Fibroblast of skin of right quadriceps (primary cell): ENCODE measurements at regions not wholly inside any gene's neighbourhood (a gene's known extent, or its start where the extent isn't known, plus 50 kb on each side); places are given as distances from the start of the nearest gene placed in this dataset.
"Not testable (repeated sequence)": the region's sequence is repeated elsewhere in the genome, so short reads cannot be mapped to it uniquely, and the experiment has no call there.

Source experiments
- DNase-seq: peaks from one replicate; pipeline ENCODE4 v3.0.0-alpha.2; 2013

DNA sequence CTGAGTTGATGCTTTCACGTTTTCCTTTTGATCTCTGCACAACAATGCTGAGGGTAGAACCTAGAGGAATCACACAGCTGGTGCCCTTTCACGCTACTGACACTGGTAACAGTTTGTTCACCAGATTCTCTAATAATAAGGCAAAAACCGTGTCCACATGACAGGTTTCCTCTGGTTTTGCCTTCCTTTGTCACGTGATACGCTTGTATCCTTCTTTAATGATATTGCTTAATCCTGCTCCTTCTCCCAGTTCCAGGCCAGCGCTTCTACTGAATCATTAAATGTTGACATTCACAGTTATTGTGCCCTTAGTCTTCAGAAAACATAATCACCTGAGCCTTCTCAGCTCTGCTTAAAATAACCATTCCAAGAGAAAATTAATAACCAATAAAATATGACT is 978.2 kb upstream of the NCAM2 start:
- DNase-seq: no peak

DNA sequence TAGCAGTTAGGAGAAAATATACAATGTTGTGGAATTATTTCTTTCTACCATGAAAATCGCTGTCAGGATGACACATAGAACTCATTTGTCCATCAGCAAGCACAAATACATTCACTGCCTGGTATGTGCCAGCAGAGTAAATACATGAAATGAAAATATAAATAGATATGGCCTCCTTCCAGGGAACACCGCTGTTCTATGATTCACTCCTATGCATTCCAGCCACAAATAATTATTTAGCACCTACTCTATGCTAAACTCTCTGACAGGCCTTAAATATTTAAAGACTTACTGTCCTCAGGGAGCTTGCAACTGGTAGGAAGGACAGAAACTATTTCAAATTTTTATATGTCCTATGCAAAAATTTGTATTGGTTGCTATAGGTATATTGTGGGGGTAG is 975.0 kb upstream of the NCAM2 start:
- DNase-seq: no peak

DNA sequence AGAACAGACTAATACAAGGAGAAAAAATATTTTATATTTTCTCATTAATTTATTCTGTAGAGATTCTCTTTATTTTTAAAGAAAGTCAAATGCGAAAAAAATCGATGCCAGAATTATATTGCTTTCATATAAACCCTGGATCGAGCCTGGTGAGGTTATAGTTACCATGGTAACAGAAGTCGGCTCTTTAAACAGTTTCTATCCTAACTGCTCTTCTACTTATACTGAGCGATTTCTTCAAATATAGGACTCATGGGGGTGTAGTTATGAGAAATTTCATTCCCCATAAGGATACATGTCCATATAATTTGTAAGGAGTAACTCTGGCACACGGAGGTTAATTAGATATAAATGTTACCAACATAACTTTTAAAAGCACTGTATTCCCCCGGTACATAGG is 973.5 kb upstream of the NCAM2 start:
- DNase-seq: no peak

DNA sequence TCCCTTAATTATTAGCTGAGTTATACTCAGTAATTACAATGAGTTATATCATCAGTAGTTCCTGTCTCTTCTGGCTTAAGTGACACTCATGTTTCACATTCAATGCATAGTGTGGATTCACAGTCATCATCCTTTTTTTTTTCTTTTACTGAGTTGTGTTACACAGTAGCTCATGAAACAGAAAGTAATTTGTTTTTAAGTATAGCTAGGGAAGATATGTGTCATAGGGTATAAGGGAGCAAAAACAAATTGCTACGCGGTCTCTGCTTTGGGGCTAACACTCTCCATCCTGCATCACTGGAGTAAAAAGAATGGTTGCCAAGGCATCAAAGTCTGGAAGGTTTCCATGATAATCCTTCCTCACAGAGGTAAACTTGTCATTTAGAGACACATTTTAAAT is 971.7 kb upstream of the NCAM2 start:
- no peak for DNase-seq

DNA sequence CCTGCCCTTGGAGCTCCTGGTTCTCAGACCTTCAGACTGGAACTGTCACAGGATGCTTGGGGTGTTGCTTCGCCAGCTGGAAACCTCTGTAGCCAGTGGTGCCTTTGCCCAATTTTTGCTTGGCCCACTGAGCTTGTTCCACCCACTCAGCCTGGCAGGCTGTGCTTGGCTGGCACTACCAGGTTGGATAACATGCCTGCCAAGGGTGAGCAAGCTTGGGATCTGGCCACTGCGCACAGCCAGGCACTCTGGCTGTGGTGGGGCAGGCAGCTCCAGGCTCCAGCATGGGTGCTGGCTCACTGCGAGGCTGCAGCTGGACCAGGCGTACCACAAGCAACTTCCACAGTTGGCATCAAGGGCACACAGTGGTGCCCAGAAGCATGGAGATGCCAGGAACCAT is 967.8 kb upstream of the NCAM2 start:
- no peak for DNase-seq

DNA sequence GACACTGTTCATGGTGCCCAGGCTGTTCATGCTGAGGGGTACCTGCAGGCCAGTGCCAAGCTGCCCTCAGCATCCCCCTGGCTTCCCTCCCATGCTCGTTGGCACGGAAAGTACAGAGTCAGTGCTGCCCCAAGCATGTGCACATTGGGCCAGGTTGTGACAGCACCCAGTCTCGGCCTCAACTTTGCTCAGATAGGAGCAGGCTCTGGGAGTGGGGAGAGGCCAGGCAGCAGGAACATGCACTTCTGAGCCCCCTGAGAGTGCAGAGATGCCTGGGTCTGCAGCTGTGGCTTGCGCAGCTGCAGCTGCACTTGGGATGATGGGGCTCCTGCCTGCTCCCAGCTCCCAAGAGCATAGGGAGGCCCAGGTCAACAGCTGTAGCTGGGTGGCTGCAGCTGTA is 966.4 kb upstream of the NCAM2 start:
- no peak for DNase-seq

DNA sequence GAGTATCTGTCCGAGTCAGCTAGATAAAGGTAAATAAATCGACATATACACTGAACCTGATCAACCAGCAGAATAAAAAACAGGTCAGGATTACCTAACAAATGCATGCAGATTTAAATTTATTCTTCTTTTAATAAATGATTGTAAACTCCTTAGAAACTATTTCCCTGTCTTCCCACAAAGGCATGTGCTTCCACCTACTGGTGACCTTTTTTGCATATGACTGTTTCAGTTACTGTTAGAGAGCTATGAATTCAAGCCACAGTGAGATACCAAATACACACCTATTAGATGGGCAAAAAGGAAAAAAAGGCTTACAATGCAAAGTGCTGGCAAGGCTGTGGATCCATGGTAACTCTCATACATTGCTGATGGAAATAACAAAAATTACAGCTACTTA is 957.4 kb upstream of the NCAM2 start:
- no peak for DNase-seq

DNA sequence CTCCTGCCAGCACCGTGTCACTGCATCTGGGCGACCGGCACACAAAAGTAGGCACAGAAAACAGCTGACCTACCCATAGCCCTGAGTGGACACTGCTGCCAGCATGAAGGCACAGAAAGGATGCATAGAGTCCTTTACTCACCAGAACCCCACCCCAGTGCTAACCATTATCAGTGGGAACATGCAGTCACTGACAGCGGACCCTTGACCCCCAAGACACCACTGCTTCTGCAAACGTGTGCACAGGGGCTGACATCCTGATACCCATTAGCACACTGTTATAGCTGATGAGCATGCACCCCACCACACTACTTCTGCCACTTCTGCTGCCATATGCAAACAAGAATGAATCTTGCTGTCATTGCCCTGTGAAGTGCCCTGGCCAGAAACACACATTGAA is 953.0 kb upstream of the NCAM2 start:
- no peak for DNase-seq

DNA sequence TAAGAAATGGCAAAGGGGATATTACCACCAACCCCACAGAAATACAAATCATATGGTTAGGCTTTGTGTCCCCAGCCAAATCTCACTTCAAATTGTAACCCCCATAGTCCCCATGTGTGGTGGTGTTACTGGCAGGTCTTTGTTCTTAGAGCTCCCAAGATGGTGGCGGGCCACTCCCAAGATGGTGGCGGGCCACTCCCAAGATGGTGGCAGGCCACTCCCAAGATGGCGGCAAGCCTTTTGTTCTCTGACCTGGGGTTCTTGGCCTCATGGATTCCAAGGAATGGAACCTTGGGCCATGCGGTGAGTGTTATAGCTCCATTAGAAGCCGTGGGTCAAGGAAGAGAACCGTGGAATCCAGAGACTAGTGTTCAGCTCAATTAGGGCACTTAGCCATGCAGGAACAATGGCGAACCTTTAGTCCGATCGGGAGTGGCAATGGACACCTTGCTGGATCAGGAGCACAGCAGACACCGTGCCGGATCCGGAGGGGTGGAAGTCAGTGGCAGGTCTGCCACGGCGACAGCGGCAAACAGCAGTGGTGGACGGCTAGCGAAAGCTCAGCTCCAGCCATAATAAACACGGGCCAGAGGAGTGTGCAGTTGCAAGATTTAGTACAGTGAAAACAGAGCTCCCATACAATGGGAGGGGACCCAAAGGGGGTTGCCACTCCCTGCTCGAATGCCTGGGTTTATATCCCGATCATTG is 949.9 kb upstream of the NCAM2 start:
- not testable (repeated sequence) for DNase-seq

DNA sequence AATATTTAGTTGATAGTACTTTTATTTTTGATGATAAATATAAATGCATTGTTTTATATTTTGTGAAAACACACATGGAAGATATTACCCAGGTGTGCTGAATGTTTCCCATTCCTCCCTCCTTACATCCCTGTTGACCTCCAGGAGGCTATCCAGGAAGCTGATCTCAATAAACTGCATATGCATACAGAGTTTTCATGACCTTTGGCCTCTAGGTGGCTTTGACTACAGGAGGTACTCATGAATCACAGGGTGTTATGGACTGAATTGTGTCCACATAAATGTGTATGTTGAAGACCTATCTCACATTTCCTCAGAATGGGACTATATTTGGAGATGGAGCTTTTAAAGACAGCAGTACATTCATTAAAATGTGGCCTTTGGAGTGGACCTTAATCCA is 914.9 kb upstream of the NCAM2 start:
- no peak for DNase-seq

DNA sequence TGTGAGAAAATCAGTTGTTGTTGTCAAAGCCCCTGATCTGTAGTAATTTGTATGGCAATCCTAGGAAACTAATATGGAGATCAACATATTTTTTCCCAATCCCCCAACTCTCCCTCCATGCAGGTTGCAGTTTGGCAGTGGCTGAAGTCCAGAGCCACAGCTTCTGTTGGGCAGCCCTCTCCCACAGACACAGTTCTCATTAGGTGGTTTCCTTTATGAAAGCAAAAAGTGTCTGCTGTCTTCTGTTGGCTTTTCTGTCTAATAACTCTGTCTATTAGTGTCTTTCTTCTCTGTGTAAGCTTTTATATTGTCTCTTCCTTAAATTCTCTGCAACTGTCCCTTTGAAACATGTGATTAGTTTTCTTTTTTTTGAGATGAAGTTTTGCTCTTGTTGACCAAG is 914.3 kb upstream of the NCAM2 start:
- DNase-seq: no peak

DNA sequence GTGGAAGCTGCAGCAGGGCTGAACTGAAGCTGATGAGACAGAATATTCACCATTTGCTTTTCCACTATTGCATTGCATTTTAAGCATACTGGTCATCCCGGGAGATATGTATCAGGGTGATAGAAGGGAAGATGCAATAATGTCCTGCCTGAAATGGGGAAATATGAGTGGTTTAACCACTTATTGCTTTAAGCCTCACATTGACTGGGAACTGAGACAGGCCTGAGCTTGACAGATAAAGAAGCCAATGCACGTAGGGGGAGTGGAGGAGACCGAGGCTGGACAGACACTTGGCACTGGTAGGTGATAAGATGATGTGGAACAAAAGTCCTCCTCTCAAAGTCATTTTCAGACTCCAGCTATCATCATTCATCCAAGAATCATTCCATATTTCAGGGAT is 911.7 kb upstream of the NCAM2 start:
- no peak for DNase-seq

DNA sequence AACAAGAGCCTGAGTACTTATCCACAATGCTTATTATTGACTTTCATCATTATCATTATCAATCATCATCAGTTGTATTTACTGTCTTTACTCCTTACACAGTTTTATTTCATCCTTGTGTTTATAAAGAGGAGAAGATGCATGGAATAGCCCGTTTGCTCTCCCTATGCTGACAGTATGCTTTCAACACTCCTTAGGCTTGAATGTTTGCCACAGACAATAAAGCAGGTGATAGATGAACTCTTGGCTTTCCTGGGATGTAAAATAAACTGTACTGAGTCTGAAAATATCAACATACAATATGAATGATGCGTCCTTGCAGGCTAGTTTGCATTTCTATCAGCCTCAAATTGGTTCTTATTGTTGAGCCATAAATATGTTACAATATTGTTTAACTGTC is 891.8 kb upstream of the NCAM2 start:
- DNase-seq: no peak

DNA sequence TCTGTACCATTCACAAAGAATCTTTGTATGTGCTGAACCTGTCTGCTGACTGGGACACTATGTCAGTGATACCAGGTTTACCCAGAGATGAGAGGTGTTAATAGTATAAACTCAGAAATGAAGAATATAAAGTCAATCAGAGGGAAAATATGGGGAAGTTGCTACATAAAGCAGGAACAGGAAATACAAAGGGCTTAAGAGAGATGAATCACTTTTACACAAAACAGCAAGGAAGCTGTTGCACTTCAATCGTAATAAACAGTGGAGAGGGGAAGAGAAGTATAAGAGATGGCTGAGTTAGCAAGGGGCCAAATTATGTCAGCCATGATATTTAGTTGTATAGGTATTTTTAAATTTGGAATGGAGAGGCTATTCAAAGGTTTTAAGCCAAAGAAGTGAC is 890.2 kb upstream of the NCAM2 start:
- DNase-seq: no peak

DNA sequence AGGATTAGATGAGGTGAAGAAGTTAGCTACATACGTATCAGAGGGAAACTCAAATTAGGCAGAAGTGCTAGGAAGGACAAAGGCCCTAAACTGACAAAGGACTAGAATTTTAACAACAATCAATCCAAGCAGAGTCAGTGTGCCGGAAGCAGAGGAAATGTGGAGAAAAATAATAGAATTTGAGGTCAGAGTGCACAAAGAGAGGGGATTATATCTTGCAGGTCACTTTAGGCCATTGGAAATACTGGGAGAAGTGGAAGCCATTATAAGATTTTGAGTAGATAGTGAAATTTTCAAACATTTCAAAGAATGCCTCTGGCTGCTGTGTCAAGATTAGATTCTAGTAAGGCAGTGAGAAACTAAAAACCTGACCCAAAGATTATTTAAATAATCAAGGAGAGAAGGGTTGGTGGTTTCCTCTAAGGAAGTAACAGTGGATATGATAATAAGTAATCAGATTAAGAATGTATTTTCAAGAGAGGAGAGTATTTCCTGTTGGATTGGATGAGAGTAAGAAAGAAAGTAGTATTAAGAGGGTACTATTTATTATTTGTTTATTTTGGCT is 889.2 kb upstream of the NCAM2 start:
- no peak for DNase-seq

DNA sequence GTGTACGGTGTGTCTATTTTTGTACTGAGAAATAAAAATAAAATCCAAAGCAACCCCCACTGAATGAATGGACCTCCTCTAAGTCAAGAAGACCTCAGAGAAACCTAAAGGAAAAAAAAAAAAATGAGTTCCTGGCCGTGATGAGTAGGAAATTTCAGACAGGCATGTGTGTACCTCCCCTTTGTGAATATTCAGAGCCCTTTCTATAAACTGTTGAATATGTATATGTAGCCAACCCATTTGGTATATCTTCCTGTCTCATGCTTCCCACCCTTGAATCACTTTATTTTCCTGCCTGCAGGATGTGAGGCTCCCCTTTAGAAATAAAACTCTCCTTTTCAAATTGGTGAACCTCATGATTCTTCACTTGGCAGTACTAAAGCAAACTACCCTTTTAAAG is 887.8 kb upstream of the NCAM2 start:
- DNase-seq: no peak

DNA sequence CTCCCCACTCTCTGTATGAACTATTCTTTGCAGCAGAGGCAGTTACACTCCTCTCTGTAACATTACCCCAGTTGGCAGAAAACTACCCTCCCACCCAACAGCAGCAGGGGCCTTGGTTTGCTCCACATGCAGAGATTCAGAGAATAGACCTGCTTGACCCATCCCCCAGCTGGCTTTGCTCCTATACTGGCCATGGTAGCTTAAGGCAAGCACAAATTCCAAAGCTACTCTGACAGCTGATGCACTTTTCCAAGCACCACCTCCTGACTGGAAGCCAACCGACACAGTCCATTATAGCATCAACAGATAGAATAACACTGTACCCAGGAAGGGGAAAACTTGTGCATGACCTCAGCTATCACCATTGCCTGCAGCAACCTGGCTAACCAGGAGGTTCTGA is 846.5 kb upstream of the NCAM2 start:
- DNase-seq: no peak

DNA sequence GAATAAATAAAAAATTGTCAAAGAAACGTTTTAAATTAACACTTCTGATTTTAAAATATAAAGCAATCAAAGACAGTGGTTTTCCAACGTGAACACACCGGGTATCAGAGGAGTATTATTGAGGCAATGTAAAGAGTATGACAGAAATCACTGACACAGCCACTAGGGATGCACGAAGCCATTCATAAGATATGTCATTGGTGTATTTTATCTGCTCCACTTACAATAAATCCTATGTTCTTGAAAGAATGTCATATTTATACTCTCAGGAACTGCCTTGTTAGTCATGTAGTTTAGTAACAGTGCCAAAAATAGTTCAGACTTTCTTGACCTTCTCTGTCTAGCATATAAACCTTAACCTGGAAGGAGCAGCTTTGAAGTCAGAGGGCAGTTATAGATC is 835.0 kb upstream of the NCAM2 start:
- DNase-seq: no peak

DNA sequence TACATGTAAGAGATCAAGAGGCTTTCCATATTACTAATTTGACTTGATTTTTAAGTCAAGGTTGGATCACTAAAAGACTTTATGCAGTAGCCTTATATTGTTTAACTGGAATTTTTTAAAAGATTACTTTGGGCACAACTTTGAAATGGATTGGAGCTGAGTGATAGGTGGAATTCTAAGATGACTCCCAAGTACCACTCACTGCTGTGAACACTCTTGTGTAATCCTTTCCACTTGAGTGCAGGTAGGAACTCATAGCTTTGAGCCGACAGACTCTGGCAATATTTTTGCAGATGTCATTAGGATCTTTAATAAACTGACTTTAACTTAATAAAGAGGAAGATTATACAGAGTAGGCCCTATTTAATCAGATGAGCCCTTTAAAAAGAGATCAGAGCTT is 831.1 kb upstream of the NCAM2 start:
- no peak for DNase-seq

DNA sequence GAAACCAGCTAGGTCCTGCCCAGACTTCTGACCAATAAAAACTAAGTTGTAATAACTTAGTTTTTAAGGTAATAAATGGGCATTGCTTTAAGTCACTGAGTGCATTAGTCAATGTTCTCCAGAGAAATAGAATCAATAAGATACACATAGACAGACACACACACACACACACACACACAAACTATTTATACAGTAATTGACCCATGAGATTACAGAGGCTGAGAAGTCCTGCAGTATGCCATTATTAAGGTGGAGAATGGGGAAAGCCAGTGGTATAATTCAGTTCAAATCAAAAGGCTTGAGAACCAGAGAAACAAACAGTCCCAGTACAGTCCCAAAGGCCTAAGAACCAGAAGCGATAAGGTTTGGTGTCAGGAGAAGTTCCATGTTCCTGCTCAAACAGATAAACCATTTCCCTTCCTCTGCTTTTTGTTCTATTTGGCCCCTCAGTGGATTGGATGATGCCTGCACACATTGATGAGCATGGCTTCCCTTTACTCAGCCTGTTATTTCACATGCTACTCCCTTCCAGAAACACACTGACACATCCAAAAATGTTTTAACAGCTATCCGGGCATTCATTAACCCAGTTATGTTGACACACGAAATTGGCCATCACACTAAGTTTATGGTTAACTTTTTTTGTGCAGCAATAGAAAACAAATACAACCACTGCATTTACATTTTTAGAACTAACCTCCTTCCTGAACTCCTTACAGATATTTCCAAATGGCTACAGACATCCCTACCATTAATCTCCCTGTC is 828.2 kb upstream of the NCAM2 start:
- DNase-seq: no peak

DNA sequence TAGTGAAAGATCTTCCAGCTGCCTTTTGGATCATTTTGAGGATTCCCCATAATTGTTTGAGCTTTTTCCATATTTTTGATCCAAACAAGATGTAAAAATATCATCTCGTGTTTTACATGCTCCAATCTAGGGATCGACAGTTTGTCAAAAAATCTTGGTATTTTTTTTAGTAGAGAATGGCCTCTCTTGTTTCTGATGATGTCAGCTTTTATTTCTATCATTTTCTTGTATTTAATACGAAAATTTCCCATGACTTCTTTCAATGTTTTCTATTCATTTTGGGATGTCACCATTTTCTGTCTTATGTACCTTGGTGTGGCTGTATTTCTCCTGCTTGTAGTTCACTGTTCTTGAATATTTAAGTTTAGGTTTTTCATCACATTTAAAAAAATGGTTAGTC is 812.0 kb upstream of the NCAM2 start:
- no peak for DNase-seq

DNA sequence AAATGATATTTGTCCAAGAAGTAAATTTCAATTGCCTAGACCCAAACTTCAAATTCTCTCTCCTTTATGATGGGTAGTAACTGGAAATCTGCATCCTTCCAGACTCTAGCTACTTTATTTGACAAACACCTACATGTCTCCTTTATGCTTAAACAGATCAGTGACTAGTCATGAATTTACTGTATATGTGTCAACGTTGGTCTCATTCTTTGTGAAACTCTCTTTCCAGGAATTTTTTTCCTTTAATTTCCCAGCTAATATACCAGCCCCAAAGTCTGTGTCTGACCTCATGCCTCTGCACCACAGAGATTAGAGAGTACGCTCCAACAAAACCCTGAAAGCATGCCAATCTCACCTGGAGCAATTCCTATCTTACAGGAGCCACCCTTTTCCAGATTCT is 811.2 kb upstream of the NCAM2 start:
- DNase-seq: no peak

DNA sequence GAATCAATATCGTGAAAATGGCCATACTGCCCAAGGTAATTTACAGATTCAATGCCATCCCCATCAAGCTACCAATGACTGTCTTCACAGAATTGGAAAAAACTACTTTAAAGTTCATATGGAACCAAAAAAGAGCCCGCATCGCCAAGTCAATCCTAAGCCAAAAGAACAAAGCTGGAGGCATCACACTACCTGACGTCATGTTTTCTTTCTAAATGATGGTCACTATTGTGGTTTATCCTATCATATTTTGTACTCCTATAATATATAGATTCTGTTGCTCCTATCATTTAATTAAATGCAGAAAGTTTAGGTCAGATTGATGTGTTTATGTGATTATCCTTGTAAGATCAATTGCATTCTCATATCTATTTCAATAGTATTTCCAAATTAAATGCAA is 796.9 kb upstream of the NCAM2 start:
- not testable (repeated sequence) for DNase-seq

DNA sequence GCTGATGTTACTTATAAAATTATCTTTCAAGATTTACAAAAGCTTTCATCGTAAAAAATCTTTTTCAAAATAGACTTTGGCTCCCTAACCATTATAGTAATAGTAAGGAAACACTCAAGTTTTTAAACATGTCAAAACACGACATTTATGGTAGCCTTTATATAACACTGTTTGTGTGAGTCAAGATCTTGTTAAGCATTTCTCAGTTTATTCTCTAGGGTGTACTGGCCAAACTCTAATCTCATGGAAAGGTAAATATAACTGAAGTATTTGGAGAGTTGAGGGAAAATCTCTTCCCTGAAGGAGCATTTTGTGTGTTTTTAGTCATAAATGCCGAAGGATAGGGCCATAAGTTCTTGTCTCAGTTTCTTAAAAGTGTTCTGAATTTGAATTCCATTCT is 790.9 kb upstream of the NCAM2 start:
- no peak for DNase-seq

DNA sequence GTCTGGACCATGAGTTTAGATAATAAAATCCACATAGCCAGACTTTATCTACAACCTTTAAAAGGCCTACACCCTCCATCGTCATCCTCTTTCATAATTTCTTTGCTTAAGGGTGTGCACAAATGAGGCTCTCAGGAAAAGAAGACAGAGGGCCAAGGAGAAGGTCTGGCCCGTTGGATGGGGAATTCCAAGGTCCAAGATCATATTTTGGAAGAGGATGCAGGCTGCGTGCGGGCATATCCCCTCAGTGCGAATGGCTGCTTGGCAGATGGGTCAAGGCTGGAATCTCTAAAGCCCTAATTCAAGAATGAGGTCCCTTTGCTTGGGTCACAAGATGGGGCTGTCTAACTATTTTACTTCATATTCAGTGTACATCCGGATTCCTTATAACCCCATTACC is 782.2 kb upstream of the NCAM2 start:
- no peak for DNase-seq
